ENCODE measurements at regions not wholly inside any gene's neighbourhood (a gene's known extent, or its start where the extent isn't known, plus 50 kb on each side); places are given as distances from the start of the nearest gene placed in this dataset.

GRCh38 chr21:25191141-25191540 lies 416.1 kb downstream of the MRPL39 start:
- ChIA-PET CTCF (no interaction called here), POLR2A (no interaction called here)
- DNase-seq (ENCODE audit: low read depth, low spot score) (no peak), FAIRE-seq (no peak)
- TF ChIP-seq MYC (IDR thresholded peaks at IDR 0.05; ENCODE audit: low read depth, low read length) (no peak), EZH2 (IDR thresholded peaks at IDR 0.05; ENCODE audit: borderline replicate concordance, low read depth, low read length, severe bottlenecking) (no peak), GATA2 (IDR thresholded peaks at IDR 0.05; ENCODE audit: insufficient read depth, insufficient read length, low read depth, low read length) (no peak), CTCF (IDR thresholded peaks at IDR 0.05; ENCODE audit: extremely low read depth in 1 of 2, insufficient read depth in 1 of 2, low read depth in 1 of 2, low read length in 2 of 2) (no peak), POLR2AphosphoS5 (IDR thresholded peaks at IDR 0.05; ENCODE audit: insufficient read depth, low read depth, low read length) (no peak), POLR2A (IDR thresholded peaks at IDR 0.05; ENCODE audit: low read depth, low read length) (no peak), MAX (IDR thresholded peaks at IDR 0.05; ENCODE audit: insufficient read depth, insufficient read length) (no peak), JUN (IDR thresholded peaks at IDR 0.05; ENCODE audit: borderline replicate concordance, insufficient read depth, insufficient read length, low read depth) (no peak), FOS (IDR thresholded peaks at IDR 0.05; ENCODE audit: borderline replicate concordance, insufficient read depth, low read length) (no peak)
- Histone ChIP-seq H3K9me1 (replicated peaks; ENCODE audit: control insufficient read depth, extremely low read depth, insufficient read depth, low read length) (no peaks in the 10 kb centered on the region), H3K4me3 (replicated peaks in 1 of 3; ENCODE audit: insufficient read depth in 1 of 3, low read depth in 1 of 3, low read length in 3 of 3) (no peak overlapping the region), H3K36me3 (ENCODE audit: control insufficient read depth in 2 of 2, extremely low read depth in 1 of 2, insufficient read depth in 2 of 2, low read length in 2 of 2) (no peaks in the 10 kb centered on the region), H3K27me3 (ENCODE audit: control insufficient read depth in 2 of 2, insufficient read depth in 2 of 2, low read length in 2 of 2) (no peaks in the 10 kb centered on the region), H3K9me3 (replicated peaks; ENCODE audit: control insufficient read depth, insufficient read depth, low read length) (no peaks in the 10 kb centered on the region), H3K27ac (ENCODE audit: insufficient read depth, low read depth, low read length) (no peak overlapping the region), H4K20me1 (replicated peaks; ENCODE audit: control insufficient read depth, extremely low read depth, insufficient read depth, low read length) (no peaks in the 10 kb centered on the region), H3K79me2 (ENCODE audit: control insufficient read depth, insufficient read depth, low read length) (no peaks in the 10 kb centered on the region), H3K4me2 (ENCODE audit: insufficient read depth, low read length) (no peak overlapping the region), H3K4me1 (ENCODE audit: control insufficient read depth, extremely low read depth, insufficient read depth, low read length) (no peaks in the 10 kb centered on the region), H2AFZ (ENCODE audit: low read depth, low read length) (no peak overlapping the region), H3K9ac (replicated peaks; ENCODE audit: extremely low read depth, insufficient read depth, low read length) (no peak overlapping the region)
- no TSS peak for BruUV-seq (replicated peaks)
- dilution Hi-C loops (cut with MboI; ENCODE audit: extremely low pct_ligation_motif_present, low sequenced_read_pairs) (no loop called here), intact Hi-C loops (cut with micrococcal nuclease) (no loop called here)

Measured in endothelial cell of umbilical vein (primary cell).